Hematopoietic multipotent progenitor cell treated with erythropoietin and hydrocortisone succinate and interleukin-3 and kit ligand, for 4 days (in vitro differentiated cells): ENCODE measurements at regions not wholly inside any gene's neighbourhood (a gene's known extent, or its start where the extent isn't known, plus 50 kb on each side); places are given as distances from the start of the nearest gene placed in this dataset.
"Not testable (repeated sequence)": the region's sequence is repeated elsewhere in the genome, so short reads cannot be mapped to it uniquely, and the experiment has no call there.

Source experiments
- DNase-seq: peaks from one replicate; pipeline ENCODE4 v3.0.0-alpha.2; 2015

DNA sequence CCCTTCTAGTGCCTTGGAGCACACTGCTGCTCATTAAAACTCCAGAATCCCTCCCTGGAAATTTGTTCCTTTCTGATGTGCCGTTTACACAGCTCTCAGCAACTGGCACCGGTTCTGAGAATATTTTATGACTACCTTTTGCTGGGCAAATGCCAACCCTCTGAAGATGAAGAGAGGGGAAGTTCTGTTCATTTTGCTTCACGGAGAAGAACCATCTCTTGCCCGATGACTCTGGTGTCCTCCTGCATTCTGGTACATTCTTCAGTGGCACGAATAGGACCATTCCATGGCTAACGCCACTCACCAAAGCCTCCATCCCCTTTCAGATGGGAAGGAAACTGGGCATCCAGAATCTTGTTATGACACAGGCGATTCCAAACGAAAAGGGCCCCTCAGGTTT lies 96.2 kb upstream of the SIM2 start:
- DNase-seq, result no peak

DNA sequence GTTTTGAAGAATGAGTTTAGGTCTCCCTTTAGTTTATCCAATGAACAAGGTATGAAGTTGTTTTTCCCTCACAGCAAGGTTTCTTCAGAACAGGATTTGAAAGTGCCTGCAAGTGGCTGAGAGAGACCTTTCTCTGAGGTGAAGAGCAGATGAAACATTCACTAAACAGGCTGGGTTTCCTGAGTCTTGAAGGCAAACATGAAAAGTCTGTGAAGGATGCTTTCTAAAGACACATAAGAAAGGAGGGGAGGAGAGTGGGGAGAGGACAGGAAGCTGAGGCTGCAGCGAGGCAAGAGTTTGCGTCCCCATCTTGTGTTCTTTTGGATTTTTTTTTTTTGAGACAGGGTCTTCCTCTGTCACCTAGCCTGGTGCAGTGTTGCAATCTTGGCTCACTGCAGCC lies 95.7 kb upstream of the SIM2 start:
- no peak for DNase-seq

- no peak for DNase-seq
Measured at GRCh38 chr21:36605426-36605825, 93.5 kb upstream of the SIM2 start.

- no peak for DNase-seq
Measured at GRCh38 chr21:36606287-36606982, 92.5 kb upstream of the SIM2 start.

- no peak for DNase-seq
Measured at GRCh38 chr21:36606983-36607325, 92.0 kb upstream of the SIM2 start.

GRCh38 chr21:36608041-36608896 lies 90.6 kb upstream of the SIM2 start:
- DNase-seq, result no peak

- DNase-seq, result no peak
Measured at GRCh38 chr21:36608897-36609225, 90.1 kb upstream of the SIM2 start.

DNA sequence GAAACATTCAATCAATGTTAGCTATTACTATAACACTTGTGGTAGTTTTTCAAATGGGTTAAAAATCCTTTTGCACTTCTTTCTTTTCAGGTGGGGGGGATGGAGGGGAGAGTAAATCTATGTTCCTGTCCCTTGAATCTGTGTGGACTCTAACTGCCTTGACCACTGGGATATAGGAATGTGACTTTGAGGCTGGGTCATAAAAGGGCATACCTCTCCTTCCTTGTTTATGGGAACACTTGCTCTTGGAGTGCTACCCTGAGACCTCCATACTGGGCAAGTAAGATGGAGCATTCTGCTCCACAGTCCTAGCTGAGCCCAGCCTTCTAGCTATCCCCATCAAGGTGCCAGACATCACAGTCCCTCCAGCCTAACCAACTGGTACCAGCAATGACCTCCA lies 89.3 kb upstream of the SIM2 start:
- DNase-seq, result no peak

DNA sequence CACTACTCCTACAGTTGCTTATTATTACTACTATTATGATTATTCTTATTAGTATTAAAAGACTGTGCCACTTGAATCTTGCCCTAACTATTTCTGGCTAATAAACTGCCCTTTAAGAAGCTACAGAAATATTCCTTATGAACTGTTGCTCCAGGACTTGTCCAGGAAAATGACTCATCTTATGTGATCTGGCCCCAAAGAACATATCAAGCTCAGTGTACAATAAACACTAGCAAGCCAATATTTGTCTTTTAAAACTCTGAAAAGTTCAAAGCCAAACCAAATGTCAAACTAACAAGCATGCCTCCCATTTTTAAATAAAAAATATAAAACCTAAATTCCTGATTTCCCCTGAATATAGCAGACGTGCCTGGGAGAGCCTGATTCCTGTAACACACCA lies 88.7 kb upstream of the SIM2 start:
- no peak for DNase-seq

- no peak for DNase-seq
Measured at GRCh38 chr21:36610935-36611334, 88.0 kb upstream of the SIM2 start.

- no peak for DNase-seq
Measured at GRCh38 chr21:36611379-36611778, 87.5 kb upstream of the SIM2 start.

GRCh38 chr21:36613059-36613458 lies 85.9 kb upstream of the SIM2 start:
- no peak for DNase-seq

- DNase-seq, result no peak
Measured at GRCh38 chr21:36613554-36613953, 85.4 kb upstream of the SIM2 start.

- DNase-seq, result peak; percentile 13
Measured at GRCh38 chr21:36615274-36615964, 83.5 kb upstream of the SIM2 start.

DNA sequence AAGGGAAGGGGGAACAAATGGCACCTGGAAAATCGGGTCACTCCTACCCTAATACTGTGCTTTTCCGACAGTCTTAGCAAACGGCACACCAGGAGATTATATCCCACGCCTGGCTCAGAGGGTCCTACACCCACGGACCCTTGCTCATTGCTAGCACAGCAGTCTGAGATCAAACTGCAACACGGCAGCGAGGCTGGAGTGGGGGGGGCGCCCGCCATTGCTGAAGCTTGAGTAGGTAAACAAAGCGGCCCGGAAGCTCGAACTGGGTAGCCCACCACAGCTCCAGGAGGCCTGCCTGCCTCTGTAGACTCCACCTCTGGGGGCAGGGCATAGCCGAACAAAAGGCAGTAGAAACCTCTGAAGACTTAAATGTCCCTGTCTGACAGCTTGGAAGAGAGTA lies 82.1 kb upstream of the SIM2 start:
- not testable (repeated sequence) for DNase-seq

GRCh38 chr21:36621794-36622193 lies 77.1 kb upstream of the SIM2 start:
- DNase-seq, result not testable (repeated sequence)

GRCh38 chr21:36624105-36624504 lies 74.8 kb upstream of the SIM2 start:
- no peak for DNase-seq

DNA sequence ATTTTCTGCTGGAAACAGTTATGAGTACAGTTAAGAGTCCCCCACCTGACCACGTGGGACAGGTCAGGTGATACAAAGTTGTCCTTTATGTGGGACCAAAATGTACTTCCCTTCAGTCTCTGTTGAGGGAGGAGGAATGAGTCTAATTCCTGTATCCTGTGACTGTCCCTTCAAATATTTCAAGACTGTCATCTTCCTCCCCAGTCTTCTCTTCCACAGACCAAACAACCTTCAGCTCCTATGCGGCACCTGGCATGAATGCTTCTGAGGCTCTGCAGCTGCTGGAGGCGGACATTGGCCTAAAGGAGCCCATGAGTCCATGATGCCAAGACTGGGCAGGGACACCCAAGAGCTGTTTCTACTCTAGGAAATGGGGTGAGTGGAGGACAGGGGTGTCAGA lies 72.1 kb upstream of the SIM2 start:
- DNase-seq, result no peak

DNA sequence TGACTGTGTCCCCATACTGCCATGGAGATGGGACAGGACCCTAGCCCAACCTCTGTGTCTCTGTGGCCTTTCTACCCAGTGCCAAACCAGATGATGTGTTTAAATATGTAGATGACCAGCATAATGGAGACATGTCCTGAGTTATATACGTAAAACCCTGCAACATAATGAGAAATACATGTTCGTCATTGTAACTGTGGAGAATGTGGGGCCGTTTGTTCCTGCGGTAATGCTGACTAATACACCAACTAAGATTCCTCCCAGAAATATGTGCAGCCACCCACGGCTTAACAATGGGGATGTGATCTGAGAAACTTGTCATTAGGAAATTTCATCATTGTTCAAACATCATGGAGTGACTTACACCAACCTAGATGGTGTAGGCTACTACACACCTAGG lies 71.7 kb upstream of the SIM2 start:
- DNase-seq, result no peak

DNA sequence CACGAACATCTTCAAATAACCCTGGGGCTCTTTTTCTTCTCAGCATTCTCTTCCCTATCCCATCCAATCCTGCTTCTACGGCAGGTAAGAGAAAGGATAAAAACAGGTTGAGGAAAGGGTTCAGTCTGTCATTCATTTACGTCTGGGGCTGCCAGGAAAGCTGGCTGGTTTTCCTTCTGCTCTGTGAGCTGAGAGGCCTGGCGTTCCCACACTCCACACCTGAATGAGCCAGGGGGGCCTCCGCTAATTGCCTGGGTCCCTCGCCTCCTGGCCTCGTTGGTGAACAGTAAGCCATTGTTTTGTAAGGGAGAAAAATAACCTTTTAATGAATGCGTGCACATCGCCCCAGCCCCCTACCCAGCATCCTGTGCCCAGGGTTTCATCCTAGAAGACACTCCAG lies 70.8 kb upstream of the SIM2 start:
- DNase-seq, result no peak

GRCh38 chr21:36628761-36629460 lies 70.0 kb upstream of the SIM2 start:
- no peak for DNase-seq

- peak; percentile 72 for DNase-seq
Measured at GRCh38 chr21:36630485-36631206, 68.3 kb upstream of the SIM2 start.

DNA sequence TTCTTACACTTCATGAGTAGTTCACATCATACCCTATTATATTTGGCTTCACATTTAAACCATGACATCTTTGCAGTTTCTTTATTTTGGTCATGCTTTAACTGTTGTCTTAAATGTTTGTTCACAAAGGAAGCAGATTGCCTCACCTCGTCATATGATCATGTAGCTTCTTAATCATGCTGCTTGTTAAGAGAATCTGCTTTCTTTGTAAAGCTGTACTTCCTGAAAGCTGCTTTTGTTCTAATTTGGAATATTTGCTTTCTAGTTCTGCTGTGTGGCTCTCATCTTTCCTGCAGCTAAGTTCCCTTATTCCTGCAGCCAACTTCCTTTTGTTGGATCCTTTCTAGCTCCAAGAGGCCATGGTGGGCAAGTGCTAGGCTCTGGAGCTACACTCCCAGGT lies 62.9 kb upstream of the SIM2 start:
- no peak for DNase-seq
